Glutamatergic neuron (in vitro differentiated cells): ENCODE measurements at regions not wholly inside any gene's neighbourhood (a gene's known extent, or its start where the extent isn't known, plus 50 kb on each side); places are given as distances from the start of the nearest gene placed in this dataset.
A peak's percentile ranks its signal among the peaks of the same experiment; 100 is the strongest.

Experiments used
- DNase-seq: peaks from one replicate; pipeline ENCODE4 v3.0.0; 2022
- H3K27ac Mint-ChIP-seq: one replicate; pipeline ENCODE4 v1.8.0; 2020; ENCODE audit warnings: mild to moderate bottlenecking, mixed read lengths, inconsistent platforms; ENCODE audit not compliant: unreplicated experiment
- H3K27me3 Mint-ChIP-seq: one replicate; pipeline ENCODE4 v1.8.0; 2020; ENCODE audit warnings: mild to moderate bottlenecking, moderate library complexity, mixed read lengths, inconsistent platforms; ENCODE audit not compliant: unreplicated experiment
- H3K36me3 Mint-ChIP-seq: one replicate; pipeline ENCODE4 v1.8.0; 2020; ENCODE audit warnings: mild to moderate bottlenecking, mixed read lengths, inconsistent platforms; ENCODE audit not compliant: unreplicated experiment
- H3K4me1 Mint-ChIP-seq: one replicate; pipeline ENCODE4 v1.8.0; 2020; ENCODE audit warnings: mild to moderate bottlenecking, low read depth, mixed read lengths, inconsistent platforms; ENCODE audit not compliant: unreplicated experiment
- H3K4me3 Mint-ChIP-seq: one replicate; pipeline ENCODE4 v1.8.0; 2020; ENCODE audit warnings: mild to moderate bottlenecking, mixed read lengths, inconsistent platforms; ENCODE audit not compliant: unreplicated experiment
- H3K9me3 Mint-ChIP-seq: one replicate; pipeline ENCODE4 v1.8.0; 2020; ENCODE audit warnings: mild to moderate bottlenecking, moderate library complexity, mixed read lengths, inconsistent platforms; ENCODE audit not compliant: unreplicated experiment
- TF ChIP-seq, protein P1 (sequence below): fragments of 200-600 bp; sonication (generic); IDR thresholded peaks from one replicate; pipeline ENCODE4 v1.5.0; 2021; ENCODE audit not compliant: partially characterized antibody, unreplicated experiment

GRCh38 chr14:105783707-105784106 is 257.3 kb downstream of the TMEM121 start:
- TF ChIP-seq, protein P1, sequence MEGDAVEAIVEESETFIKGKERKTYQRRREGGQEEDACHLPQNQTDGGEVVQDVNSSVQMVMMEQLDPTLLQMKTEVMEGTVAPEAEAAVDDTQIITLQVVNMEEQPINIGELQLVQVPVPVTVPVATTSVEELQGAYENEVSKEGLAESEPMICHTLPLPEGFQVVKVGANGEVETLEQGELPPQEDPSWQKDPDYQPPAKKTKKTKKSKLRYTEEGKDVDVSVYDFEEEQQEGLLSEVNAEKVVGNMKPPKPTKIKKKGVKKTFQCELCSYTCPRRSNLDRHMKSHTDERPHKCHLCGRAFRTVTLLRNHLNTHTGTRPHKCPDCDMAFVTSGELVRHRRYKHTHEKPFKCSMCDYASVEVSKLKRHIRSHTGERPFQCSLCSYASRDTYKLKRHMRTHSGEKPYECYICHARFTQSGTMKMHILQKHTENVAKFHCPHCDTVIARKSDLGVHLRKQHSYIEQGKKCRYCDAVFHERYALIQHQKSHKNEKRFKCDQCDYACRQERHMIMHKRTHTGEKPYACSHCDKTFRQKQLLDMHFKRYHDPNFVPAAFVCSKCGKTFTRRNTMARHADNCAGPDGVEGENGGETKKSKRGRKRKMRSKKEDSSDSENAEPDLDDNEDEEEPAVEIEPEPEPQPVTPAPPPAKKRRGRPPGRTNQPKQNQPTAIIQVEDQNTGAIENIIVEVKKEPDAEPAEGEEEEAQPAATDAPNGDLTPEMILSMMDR, result no peak
- DNase-seq, result no peak
- Mint-ChIP-seq H3K27ac (no peak overlapping the region), H3K4me1 (no peaks in the 10 kb centered on the region), H3K27me3 (no peaks in the 10 kb centered on the region), H3K4me3 (no peak overlapping the region), H3K36me3 (peaks cover 4% of the 10 kb centered on the region), H3K9me3 (peaks cover 8% of the 10 kb centered on the region)

DNA sequence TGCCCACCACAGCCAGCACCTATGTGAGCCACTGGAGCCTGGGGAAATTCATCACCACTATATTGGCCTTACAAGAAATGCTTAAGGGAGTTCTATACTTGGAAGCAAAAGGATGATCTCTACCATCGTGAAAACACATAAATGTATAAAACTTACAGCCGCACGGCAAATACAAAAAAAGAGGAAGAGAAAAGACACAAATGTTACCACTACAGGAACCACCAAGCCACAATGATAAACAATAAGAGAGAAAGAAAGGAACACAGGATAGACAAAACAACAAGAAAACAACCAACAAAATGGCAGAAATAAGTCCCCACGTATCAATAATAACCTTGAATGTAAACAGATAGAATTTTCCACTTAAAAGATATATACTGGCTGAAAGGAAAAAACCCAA is 267.5 kb downstream of the TMEM121 start:
- no peaks in the 10 kb centered on the region for H3K36me3 Mint-ChIP-seq
- DNase-seq, result no peak
- no peak overlapping the region for H3K4me3 Mint-ChIP-seq
- H3K27ac Mint-ChIP-seq, result peak overlapping the region; percentile 1
- H3K4me1 Mint-ChIP-seq, result no peaks in the 10 kb centered on the region
- peaks cover 17% of the 10 kb centered on the region for H3K9me3 Mint-ChIP-seq
- TF ChIP-seq, protein P1, result no peak
- H3K27me3 Mint-ChIP-seq, result peaks cover 5% of the 10 kb centered on the region

GRCh38 chr14:105797546-105797945 is 271.2 kb downstream of the TMEM121 start:
- Mint-ChIP-seq H3K27me3 (peaks cover 5% of the 10 kb centered on the region), H3K27ac (no peak overlapping the region), H3K4me1 (no peaks in the 10 kb centered on the region), H3K9me3 (peaks cover 24% of the 10 kb centered on the region), H3K36me3 (no peaks in the 10 kb centered on the region), H3K4me3 (no peak overlapping the region)
- TF ChIP-seq, protein P1, result no peak
- DNase-seq, result no peak

DNA sequence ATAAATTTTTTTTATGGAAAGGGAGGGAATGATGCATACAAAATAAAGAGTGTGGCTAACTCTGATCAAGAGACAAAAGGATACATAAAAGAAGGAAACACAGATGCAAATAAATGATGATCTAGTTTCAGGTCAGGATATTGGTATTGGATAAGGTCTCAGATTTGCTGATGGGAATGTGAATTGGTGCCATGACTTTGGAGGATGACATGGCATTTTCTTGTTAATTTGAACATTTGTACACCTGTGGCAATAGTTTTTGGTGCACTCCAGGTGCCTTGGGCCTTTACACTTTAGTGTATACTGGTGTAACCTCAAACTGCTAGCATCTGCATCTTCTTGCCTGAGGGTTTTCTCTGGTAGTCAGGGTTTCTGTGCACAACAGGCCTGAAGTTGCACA is 279.3 kb downstream of the TMEM121 start:
- no peak for DNase-seq
- Mint-ChIP-seq H3K36me3 (peaks cover 4% of the 10 kb centered on the region), H3K4me1 (no peaks in the 10 kb centered on the region), H3K27ac (no peak overlapping the region), H3K4me3 (no peak overlapping the region), H3K27me3 (no peaks in the 10 kb centered on the region), H3K9me3 (peaks cover 20% of the 10 kb centered on the region)
- TF ChIP-seq, protein P1, result no peak

GRCh38 chr14:105806568-105806967 is 280.2 kb downstream of the TMEM121 start:
- Mint-ChIP-seq H3K4me1 (no peaks in the 10 kb centered on the region), H3K4me3 (no peak overlapping the region), H3K36me3 (peaks cover 4% of the 10 kb centered on the region), H3K27me3 (no peaks in the 10 kb centered on the region), H3K9me3 (peaks cover 18% of the 10 kb centered on the region), H3K27ac (no peak overlapping the region)
- TF ChIP-seq, protein P1, result no peak
- no peak for DNase-seq
